ENCODE measurements at regions not wholly inside any gene's neighbourhood (a gene's known extent, or its start where the extent isn't known, plus 50 kb on each side); places are given as distances from the start of the nearest gene placed in this dataset.

DNA sequence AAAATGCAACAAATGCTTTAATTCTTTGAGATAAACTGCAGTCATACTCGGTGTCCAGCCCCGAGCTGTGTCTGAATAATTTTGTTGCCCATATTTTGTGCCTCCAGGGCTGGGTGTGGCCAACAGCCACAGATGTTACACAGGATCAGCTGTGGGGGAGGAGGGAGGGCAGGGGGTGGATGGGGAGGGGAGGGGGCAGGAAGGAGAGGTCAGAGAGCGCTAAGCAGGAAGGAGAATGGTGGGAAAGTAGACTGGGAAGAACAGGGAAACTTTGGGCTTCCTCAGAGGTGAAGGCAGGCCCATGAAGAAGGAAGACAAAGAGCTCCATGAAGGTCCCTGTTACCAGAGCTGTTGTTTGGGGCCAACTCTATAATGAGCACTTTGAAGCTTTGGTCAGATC, 295.8 kb downstream of the COG6 start:
- Histone ChIP-seq H3K4me1 (ENCODE audit: low read depth) (no peaks in the 10 kb centered on the region), H3K9me3 (no peaks in the 10 kb centered on the region), H3K4me3 (no peak overlapping the region), H3K36me3 (ENCODE audit: low read depth) (no peaks in the 10 kb centered on the region)
- intact Hi-C loops (cut with DNase I, micrococcal nuclease) = no loop called here
- no peak for ATAC-seq
- no peak for DNase-seq
- TF ChIP-seq, protein P1, sequence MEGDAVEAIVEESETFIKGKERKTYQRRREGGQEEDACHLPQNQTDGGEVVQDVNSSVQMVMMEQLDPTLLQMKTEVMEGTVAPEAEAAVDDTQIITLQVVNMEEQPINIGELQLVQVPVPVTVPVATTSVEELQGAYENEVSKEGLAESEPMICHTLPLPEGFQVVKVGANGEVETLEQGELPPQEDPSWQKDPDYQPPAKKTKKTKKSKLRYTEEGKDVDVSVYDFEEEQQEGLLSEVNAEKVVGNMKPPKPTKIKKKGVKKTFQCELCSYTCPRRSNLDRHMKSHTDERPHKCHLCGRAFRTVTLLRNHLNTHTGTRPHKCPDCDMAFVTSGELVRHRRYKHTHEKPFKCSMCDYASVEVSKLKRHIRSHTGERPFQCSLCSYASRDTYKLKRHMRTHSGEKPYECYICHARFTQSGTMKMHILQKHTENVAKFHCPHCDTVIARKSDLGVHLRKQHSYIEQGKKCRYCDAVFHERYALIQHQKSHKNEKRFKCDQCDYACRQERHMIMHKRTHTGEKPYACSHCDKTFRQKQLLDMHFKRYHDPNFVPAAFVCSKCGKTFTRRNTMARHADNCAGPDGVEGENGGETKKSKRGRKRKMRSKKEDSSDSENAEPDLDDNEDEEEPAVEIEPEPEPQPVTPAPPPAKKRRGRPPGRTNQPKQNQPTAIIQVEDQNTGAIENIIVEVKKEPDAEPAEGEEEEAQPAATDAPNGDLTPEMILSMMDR (IDR thresholded peaks at IDR 0.05) = no peak

- intact Hi-C loops (cut with DNase I, micrococcal nuclease) = no loop called here
- ATAC-seq (no peak), DNase-seq (no peak)
- H3K36me3 ChIP-seq (ENCODE audit: low read depth) = no peaks in the 10 kb centered on the region
- H3K4me1 ChIP-seq (ENCODE audit: low read depth) = no peaks in the 10 kb centered on the region
- no peaks in the 10 kb centered on the region for H3K9me3 ChIP-seq
- TF ChIP-seq, protein P1 (IDR thresholded peaks at IDR 0.05) = no peak
- H3K4me3 ChIP-seq = no peak overlapping the region
Observed at GRCh38 chr13:39952249-39953233, 297.1 kb downstream of the COG6 start.

- TF ChIP-seq, protein P1 (IDR thresholded peaks at IDR 0.05) = no peak
- no peaks in the 10 kb centered on the region for H3K4me1 ChIP-seq (ENCODE audit: low read depth)
- no peaks in the 10 kb centered on the region for H3K36me3 ChIP-seq (ENCODE audit: low read depth)
- intact Hi-C loops (cut with DNase I, micrococcal nuclease) = no loop called here
- no peak for DNase-seq
- ATAC-seq = no peak
- H3K9me3 ChIP-seq = no peaks in the 10 kb centered on the region
- no peak overlapping the region for H3K4me3 ChIP-seq
Observed at GRCh38 chr13:39954476-39954875, 299.0 kb downstream of the COG6 start.

DNA sequence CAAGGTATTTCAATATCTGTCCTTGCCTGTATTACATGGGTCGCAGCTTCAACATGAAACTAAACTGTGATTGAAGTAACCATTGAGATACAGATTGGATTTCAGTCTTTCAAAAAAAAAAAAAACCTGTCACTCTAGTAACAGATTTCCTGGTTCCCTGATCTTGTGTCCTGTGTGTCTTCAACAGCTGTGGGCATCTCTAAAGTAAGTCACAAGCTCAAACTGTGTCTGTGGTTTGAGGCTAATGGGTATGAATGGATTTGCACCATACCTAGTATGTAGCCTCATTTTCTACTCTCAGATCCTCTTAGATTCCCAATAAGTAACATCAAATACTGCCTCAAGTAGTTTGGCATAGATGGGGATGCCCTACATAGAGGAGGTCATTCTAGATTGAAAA, 300.1 kb downstream of the COG6 start:
- intact Hi-C loops (cut with DNase I, micrococcal nuclease) = no loop called here
- no peak for ATAC-seq
- TF ChIP-seq, protein P1 (IDR thresholded peaks at IDR 0.05) = no peak

DNA sequence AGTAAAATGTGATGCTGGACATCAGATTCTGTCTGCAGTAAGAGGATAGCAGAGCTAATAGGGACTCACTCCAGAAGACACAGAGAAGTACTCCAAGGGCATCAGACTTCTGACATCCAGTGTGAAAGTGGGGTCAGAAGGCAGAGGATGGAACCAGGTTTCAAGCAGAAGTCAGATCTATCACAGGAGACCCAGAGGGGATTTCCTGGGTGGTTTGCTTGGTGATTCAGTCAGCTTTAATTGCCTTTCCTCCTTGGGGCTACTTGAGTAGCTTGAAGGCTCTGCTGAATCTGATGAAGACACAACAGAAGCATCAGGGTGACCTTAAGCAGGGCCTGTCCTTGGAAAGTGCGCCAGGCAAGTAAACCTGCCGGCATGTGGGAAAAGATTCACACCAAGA, 300.6 kb downstream of the COG6 start:
- Histone ChIP-seq H3K36me3 (ENCODE audit: low read depth) (no peaks in the 10 kb centered on the region), H3K4me3 (no peak overlapping the region), H3K4me1 (ENCODE audit: low read depth) (no peaks in the 10 kb centered on the region), H3K9me3 (no peaks in the 10 kb centered on the region)
- intact Hi-C loops (cut with DNase I, micrococcal nuclease) = no loop called here
- ATAC-seq (no peak), DNase-seq (no peak)
- TF ChIP-seq, protein P1 (IDR thresholded peaks at IDR 0.05) = no peak

More for the DNA sequence above, 300.1 kb downstream of the COG6 start:
- H3K9me3 ChIP-seq = no peaks in the 10 kb centered on the region
- no peak overlapping the region for H3K4me3 ChIP-seq
- DNase-seq = no peak
- no peaks in the 10 kb centered on the region for H3K36me3 ChIP-seq (ENCODE audit: low read depth)
- H3K4me1 ChIP-seq (ENCODE audit: low read depth) = no peaks in the 10 kb centered on the region

All from mucosa of descending colon (tissue), 3 donors.